CD14-positive monocyte (primary cell): ENCODE measurements at regions not wholly inside any gene's neighbourhood (a gene's known extent, or its start where the extent isn't known, plus 50 kb on each side); places are given as distances from the start of the nearest gene placed in this dataset.

Experiments
- DNase-seq, 3 donors: peaks; one replicate each; pipeline ENCODE4 v3.0.0-alpha.2; 2011 to 2022
- H2AFZ ChIP-seq: 2 replicates; pipeline ENCODE4 v1.6.0; 2012; ENCODE audit warnings: mild to moderate bottlenecking, low read depth, low read length, inconsistent platforms; ENCODE audit not compliant: insufficient read depth, poor library complexity, severe bottlenecking
- H3K27ac ChIP-seq, 2 donors: 1 replicate in 1 of 2; 2 replicates in 1 of 2; pipeline ENCODE4 v1.5.1; 2012 to 2013; ENCODE audit warnings: low read length in 2 of 2, control low read depth in 1 of 2, inconsistent platforms in 1 of 2, low read depth in 1 of 2, mild to moderate bottlenecking in 1 of 2
- H3K27me3 ChIP-seq, 2 donors: one replicate each; pipeline versions ENCODE4 v1.6.0 to v1.6.1; 2011 to 2013; ENCODE audit warnings: low read length in 2 of 2; ENCODE audit not compliant: control insufficient read depth in 2 of 2, insufficient read depth in 2 of 2
- H3K36me3 ChIP-seq, 2 donors: replicated peaks in 1 of 2; 1 replicate in 1 of 2; 2 replicates in 1 of 2; pipeline versions ENCODE4 v1.5.1 to v1.6.1; 2012 to 2013; ENCODE audit warnings: low read length in 2 of 2, control low read depth in 1 of 2, inconsistent platforms in 1 of 2, mild to moderate bottlenecking in 1 of 2; ENCODE audit not compliant: insufficient read depth in 2 of 2, control insufficient read depth in 1 of 2
- H3K4me1 ChIP-seq, 2 donors: 1 replicate in 1 of 2; 2 replicates in 1 of 2; pipeline versions ENCODE4 v1.5.1 to v1.6.1; 2012 to 2013; ENCODE audit warnings: low read length in 2 of 2, control low read depth in 1 of 2, inconsistent platforms in 1 of 2, mild to moderate bottlenecking in 1 of 2, moderate library complexity in 1 of 2; ENCODE audit not compliant: insufficient read depth in 2 of 2, control insufficient read depth in 1 of 2
- H3K4me2 ChIP-seq: replicated peaks from 2 replicates; pipeline ENCODE3; 2012; ENCODE audit warnings: low read length, moderate library complexity, mild to moderate bottlenecking; ENCODE audit not compliant: poor library complexity, severe bottlenecking; ENCODE audit errors: extremely low read depth
- H3K4me3 ChIP-seq, 3 experiments: fragments of 200-600 bp in 1 of 3; sonication (generic) in 1 of 3; replicated peaks in 1 of 3; 1 replicate in 2 of 3; 2 replicates in 1 of 3; pipeline ENCODE4 v1.5.1; 2011 to 2013; ENCODE audit warnings: low read length in 3 of 3, mild to moderate bottlenecking in 3 of 3, control low read depth in 2 of 3, low read depth in 2 of 3, inconsistent platforms in 1 of 3, moderate library complexity in 1 of 3
- H3K79me2 ChIP-seq: 2 replicates; pipeline ENCODE4 v1.6.0; 2012; ENCODE audit warnings: mild to moderate bottlenecking, control low read depth, inconsistent platforms, low read length, moderate library complexity; ENCODE audit not compliant: insufficient read depth
- H3K9ac ChIP-seq: 2 replicates; pipeline ENCODE4 v1.6.0; 2017; ENCODE audit warnings: low read length, mild to moderate bottlenecking; ENCODE audit not compliant: insufficient read depth, poor library complexity, severe bottlenecking
- H3K9me3 ChIP-seq, 2 donors: replicated peaks in 1 of 2; 1 replicate in 1 of 2; 2 replicates in 1 of 2; pipeline versions ENCODE4 v1.5.1 to v1.6.1; 2012 to 2013; ENCODE audit warnings: low read length in 2 of 2, control low read depth in 1 of 2; ENCODE audit not compliant: control insufficient read depth in 1 of 2, insufficient read depth in 1 of 2
- H4K20me1 ChIP-seq: 2 replicates; pipeline ENCODE4 v1.6.0; 2012; ENCODE audit warnings: mild to moderate bottlenecking, low read length, control low read depth, moderate library complexity; ENCODE audit not compliant: insufficient read depth
- H3K27ac Mint-ChIP-seq, 7 donors: one replicate each; pipeline ENCODE4 v1.8.0; 2020; ENCODE audit warnings: mild to moderate bottlenecking in 7 of 7, mixed read lengths in 7 of 7, moderate library complexity in 6 of 7, inconsistent platforms in 2 of 7
- H3K27me3 Mint-ChIP-seq, 3 donors: one replicate each; pipeline ENCODE4 v1.8.0; 2021 to 2022; ENCODE audit warnings: low read depth in 3 of 3, mild to moderate bottlenecking in 3 of 3, mixed read lengths in 3 of 3, moderate library complexity in 3 of 3, inconsistent platforms in 1 of 3
- H3K36me3 Mint-ChIP-seq, 2 donors: one replicate each; pipeline ENCODE4 v1.8.0; 2020; ENCODE audit warnings: mixed read lengths in 2 of 2, inconsistent platforms in 1 of 2, mild to moderate bottlenecking in 1 of 2
- H3K4me1 Mint-ChIP-seq: one replicate; pipeline ENCODE4 v1.8.0; 2020; ENCODE audit warnings: mild to moderate bottlenecking, mixed read lengths
- H3K4me3 Mint-ChIP-seq, 2 donors: one replicate each; pipeline ENCODE4 v1.8.0; 2020; ENCODE audit warnings: mild to moderate bottlenecking in 2 of 2, mixed read lengths in 2 of 2, moderate library complexity in 1 of 2
- H3K9me3 Mint-ChIP-seq, 7 donors: one replicate each; pipeline ENCODE4 v1.8.0; 2020 to 2022; ENCODE audit warnings: mixed read lengths in 7 of 7, mild to moderate bottlenecking in 6 of 7, moderate library complexity in 6 of 7, inconsistent platforms in 2 of 7
- WGBS: methylation state at CpG from one replicate; pipeline ENCODE4 v1.1.5; 2013; ENCODE audit warnings: missing lambda C conversion rate; ENCODE audit not compliant: insufficient coverage; 5-methylcytosine and 5-hydroxymethylcytosine counted together
- intact Hi-C, 2 donors: fragments of 100-400 bp; cut with micrococcal nuclease; formaldehyde crosslinking; loops; one replicate each; pipeline versions ENCODE4 v1.15.0 to v1.15.1; 2023
- TF ChIP-seq, protein P1 (sequence below): fragments of 200-600 bp; IDR thresholded peaks from one replicate; pipeline ENCODE4 v1.8.0; 2022; ENCODE audit warnings: antibody characterized with exemption, mild to moderate bottlenecking

DNA sequence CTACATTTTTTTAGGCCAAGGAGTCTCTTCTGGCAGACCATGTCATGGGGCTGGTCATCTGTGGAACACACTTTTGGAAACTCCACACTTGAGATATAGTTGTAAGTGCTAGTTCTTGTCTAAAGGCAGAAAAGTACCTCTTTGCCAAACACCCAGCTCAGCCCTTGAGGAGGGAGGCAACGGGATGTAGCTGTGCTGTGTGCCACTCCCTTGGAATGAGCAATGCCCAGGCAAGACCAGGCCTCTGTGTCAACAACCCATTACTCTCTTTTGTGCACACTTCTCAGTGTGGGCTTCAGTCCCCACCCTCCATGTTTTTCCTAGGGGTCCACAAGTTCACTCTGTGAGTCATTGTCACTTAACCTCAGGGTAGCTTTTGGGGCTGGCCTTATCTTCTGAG lies 528.3 kb upstream of the CFAP20DC start:
- Histone ChIP-seq H3K27ac (no peak overlapping the region), H3K4me1 (no peaks in the 10 kb centered on the region), H3K27me3 (no peaks in the 10 kb centered on the region), H4K20me1 (no peaks in the 10 kb centered on the region), H3K79me2 (no peaks in the 10 kb centered on the region), H3K36me3 (no peaks in the 10 kb centered on the region), H3K9me3 (no peaks in the 10 kb centered on the region), H3K9ac (no peak overlapping the region), H3K4me3 (no peak overlapping the region), H3K4me2 (no peak overlapping the region), H2AFZ (no peak overlapping the region)
- Mint-ChIP-seq H3K4me1 (no peaks in the 10 kb centered on the region), H3K4me3 (no peak overlapping the region), H3K9me3 (peaks cover 0 to 4% (median 0%) of the 10 kb centered on the region in 7 donors), H3K27me3 (peaks cover 0 to 1% (median 1%) of the 10 kb centered on the region in 3 donors), H3K27ac (peak overlapping the region in 1 of 7 donors; percentile 5), H3K36me3 (no peaks in the 10 kb centered on the region)
- intact Hi-C loops, result loop anchor here (5.0 kb wide), 2 partner anchors 279 to 1804 kb away; no protein-coding TSS in a partner anchor
- WGBS, result 100% methylated on average over 1 of the region's 1 CpG
- DNase-seq, result no peak
- TF ChIP-seq, protein P1, sequence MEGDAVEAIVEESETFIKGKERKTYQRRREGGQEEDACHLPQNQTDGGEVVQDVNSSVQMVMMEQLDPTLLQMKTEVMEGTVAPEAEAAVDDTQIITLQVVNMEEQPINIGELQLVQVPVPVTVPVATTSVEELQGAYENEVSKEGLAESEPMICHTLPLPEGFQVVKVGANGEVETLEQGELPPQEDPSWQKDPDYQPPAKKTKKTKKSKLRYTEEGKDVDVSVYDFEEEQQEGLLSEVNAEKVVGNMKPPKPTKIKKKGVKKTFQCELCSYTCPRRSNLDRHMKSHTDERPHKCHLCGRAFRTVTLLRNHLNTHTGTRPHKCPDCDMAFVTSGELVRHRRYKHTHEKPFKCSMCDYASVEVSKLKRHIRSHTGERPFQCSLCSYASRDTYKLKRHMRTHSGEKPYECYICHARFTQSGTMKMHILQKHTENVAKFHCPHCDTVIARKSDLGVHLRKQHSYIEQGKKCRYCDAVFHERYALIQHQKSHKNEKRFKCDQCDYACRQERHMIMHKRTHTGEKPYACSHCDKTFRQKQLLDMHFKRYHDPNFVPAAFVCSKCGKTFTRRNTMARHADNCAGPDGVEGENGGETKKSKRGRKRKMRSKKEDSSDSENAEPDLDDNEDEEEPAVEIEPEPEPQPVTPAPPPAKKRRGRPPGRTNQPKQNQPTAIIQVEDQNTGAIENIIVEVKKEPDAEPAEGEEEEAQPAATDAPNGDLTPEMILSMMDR, result no peak

DNA sequence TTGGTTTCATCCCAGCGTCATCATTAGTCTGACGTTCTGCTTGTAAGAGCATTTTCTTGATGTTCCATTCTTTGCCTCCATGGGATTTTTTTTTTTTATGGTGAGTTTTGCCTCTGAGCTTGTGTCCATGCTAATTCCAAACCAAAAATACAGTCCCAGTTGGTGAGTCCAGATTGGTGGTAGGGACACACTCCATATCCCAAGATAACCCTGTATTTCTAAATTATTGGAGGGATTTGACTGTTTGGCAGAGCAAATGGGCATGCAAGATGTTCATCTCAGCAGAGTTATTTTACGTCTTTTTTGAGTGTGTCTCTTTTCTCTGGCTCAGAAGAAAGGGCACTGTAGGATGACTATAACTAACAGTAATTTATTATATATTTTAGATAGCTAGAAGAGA lies 526.8 kb upstream of the CFAP20DC start:
- intact Hi-C loops, result loop anchor here (5.0 kb wide), 2 partner anchors 281 to 1806 kb away; no protein-coding TSS in a partner anchor
- Histone ChIP-seq H3K9me3 (no peaks in the 10 kb centered on the region), H3K4me1 (no peaks in the 10 kb centered on the region), H3K36me3 (no peaks in the 10 kb centered on the region), H4K20me1 (no peaks in the 10 kb centered on the region), H3K27me3 (no peaks in the 10 kb centered on the region), H2AFZ (no peak overlapping the region), H3K4me3 (no peak overlapping the region), H3K9ac (no peak overlapping the region), H3K79me2 (no peaks in the 10 kb centered on the region), H3K27ac (no peak overlapping the region), H3K4me2 (no peak overlapping the region)
- Mint-ChIP-seq H3K36me3 (no peaks in the 10 kb centered on the region), H3K4me3 (no peak overlapping the region), H3K9me3 (peaks cover 0 to 4% (median 0%) of the 10 kb centered on the region in 7 donors), H3K27ac (no peak overlapping the region), H3K4me1 (no peaks in the 10 kb centered on the region), H3K27me3 (peaks cover 0 to 1% (median 1%) of the 10 kb centered on the region in 3 donors)
- no peak for DNase-seq
- no CpG with 5 or more reads among the region's 3 CpGs for WGBS
- TF ChIP-seq, protein P1, result no peak
